Suppressor macrophage treated with lipopolysaccharide for 1 hour (primary cell): ENCODE measurements at regions not wholly inside any gene's neighbourhood (a gene's known extent, or its start where the extent isn't known, plus 50 kb on each side); places are given as distances from the start of the nearest gene placed in this dataset.

Experiments
- DNase-seq, 3 donors: peaks; one replicate each; pipeline ENCODE4 v3.0.0-alpha.2; 2020 to 2022

DNA sequence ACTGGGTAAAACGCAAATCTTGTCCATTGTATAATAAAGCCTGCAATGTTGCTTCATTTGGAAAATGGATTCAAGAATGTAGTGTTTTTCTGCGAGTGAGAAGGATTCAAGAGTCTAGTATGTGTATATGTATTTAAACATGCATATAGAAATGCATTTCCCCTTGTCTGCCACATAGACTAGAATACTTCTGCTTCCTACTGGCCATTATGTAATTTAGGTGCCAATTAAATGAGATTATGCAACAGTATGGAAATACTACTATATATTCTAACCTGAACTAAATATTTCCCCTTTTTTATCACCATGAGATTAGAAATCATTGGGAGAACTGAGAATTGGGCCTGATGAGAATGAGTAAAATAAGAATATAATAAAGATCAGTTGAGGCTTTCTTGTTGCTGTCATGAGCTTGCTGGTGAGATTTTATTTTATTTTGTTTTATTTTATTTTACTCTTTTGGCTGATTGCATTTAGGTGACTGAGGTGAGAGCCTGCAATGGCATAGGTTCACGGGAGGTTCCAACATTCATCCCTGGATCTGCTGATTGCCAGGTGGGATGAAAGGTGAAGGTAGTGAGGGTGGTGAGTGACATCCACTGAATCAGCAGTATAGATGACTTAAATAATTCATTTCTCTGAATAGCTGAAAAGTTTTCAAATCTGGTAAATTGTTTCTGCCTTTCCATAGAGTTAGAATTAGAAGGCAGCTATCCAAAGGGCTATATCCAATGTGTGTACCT, 95.6 kb upstream of the SLC4A4 start:
- peak in 1 of 3 donors; percentile 20 for DNase-seq

DNA sequence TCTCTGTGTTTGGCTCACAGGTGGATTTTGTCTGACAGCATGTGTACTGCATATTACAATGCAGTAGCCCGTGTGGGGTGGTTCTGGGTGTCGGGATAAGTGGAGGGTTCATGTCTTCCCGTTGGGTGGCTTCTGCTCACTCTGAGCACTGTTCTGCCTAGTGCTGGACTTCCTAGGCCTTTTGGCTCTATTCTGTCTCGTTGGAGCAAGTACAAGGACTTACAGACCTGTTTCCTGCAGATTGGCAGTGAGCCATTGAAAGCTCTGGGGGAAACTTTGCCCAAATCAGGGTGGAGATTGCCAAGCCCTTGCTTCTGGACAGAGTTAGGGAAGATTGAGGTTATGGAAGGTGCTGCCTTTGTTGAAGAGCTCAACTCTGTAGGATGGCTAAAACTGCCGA, 91.1 kb upstream of the SLC4A4 start:
- no peak for DNase-seq

DNA sequence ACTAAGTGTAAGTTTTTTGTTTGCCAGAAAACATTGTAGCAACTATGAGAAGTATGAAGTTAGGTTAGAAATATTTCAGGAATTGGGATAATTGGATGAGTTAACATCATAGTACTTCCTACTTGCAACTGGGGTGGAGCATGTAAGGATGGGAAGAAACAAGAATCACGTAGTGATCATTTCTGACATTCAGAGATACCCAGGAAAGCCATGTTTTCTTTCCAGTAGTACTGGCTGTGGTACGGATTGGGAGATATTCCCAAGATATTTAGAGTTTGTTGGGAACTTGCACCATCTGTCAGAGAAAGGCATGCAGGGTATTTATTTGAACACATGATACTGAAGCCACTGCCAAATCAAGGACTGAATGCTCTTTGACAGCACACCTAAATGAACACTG, 87.6 kb upstream of the SLC4A4 start:
- no peak for DNase-seq

DNA sequence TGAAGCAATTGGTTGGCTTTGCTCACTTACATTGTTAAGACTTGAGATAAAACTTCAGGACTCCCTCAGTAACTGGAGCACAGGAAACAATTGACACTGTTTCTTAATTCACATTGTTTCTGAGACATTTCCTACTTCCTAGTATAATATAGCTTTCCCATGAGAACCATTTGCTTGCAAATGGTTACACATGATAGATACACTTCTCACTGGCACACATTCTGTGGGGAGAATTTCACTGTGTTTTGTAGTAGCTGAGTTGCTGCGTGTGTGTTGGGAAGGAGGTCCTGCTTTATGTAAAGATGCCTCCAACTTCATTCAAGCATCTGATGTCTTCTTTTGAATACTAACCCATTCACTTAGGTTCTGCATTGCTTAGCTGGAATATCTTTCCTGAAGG, 85.3 kb upstream of the SLC4A4 start:
- no peak for DNase-seq

DNA sequence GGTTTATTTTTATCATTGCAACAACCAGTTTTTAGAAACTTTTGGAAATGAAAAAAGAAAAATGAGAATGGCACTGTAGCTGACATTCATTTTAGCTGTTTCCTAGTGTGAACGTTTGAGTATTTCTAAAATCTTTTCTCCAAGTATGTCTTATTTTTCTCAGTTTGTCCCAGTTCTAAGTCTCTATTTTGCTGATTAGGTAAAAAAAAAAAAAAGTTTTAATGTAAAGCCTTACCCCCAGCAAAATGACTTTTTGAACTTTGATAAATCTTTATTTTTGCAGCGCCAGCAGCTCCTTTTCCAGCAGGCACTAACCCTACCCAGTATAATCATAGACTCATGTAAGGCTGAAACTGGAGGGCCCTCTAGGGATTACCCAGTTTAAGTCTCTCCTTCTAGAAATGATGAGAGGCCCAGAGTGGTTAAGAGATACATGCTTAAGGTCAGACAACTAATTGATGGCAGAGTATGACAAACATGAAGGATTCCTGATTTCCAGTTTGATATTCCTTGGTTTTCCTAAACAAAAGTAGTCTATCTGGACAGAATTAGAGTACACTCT, 84.3 kb upstream of the SLC4A4 start:
- no peak for DNase-seq

DNA sequence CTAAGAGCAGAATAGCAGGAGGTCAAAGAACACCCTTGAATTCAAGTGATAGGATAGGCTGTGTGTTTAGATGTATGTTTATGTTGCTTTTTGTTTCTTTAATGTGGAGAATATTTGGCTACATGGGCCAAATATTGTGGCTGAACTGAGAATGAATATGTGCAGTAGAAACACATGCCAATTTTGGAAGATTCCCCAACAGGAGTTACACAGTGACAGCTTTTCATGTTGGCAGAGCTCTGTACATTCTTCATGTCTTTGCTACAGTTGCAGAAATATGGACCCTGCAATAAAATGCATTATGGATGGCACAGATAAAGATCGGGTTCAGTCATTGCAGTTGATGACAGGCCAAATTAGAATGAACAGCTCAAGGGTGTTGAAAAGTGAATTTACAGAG, 82.8 kb upstream of the SLC4A4 start:
- DNase-seq: no peak

DNA sequence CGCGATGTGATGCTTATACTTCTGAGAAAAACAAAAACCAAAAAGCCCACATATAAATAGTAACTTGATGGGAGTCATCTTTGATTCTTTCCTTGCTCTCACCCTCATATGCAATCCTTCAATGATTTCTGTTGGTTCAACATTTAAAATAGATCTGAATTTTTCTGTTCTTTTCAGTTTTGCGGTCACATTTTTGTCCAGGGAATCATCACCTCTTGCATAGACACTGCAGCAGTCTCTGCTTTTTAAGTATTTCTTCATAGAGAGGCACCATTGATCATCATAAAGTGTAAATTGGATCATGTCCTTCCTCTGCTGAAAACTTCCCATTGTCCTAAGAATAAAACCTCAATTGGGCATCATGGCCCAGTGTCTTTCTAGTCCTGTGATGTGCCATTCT, 81.1 kb upstream of the SLC4A4 start:
- no peak for DNase-seq

DNA sequence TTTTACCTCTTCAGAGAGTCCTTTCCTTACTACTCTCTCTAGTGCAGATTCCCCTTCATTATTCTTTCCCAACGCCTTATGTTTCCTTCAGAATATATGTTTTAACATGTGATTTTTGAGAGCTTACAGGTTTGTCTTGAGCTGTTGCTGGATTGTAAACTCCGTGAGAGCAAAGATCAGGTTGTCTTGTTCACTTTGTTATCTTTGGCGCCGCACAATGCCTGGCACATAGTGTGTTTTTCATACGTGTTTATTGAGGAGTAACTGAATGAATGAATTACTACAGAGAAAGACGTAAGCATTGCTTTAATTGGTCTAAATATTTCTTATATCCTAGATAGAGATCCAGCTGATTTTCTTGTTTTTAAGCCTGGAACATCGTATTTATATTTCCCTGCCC, 80.5 kb upstream of the SLC4A4 start:
- no peak for DNase-seq

DNA sequence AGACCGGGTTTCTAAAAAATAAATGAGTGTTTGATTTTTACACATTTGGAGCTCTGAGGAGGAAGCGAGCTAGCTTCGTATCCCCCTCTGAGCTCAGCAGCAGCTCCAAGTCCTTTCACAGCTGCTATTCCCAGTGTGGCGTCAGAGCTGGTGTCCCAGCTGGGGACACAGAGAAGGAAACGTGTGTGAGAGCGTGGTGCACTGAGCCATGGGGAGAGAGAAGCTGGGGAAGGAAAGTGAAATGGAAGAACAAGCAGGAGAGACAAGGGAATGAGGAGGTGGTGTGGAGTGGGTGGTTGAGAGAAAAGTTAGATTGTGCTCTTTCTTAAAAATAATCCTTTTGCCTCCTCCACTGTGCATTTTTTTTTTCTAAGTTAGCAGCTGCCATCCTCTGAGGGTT, 79.5 kb upstream of the SLC4A4 start:
- no peak for DNase-seq

DNA sequence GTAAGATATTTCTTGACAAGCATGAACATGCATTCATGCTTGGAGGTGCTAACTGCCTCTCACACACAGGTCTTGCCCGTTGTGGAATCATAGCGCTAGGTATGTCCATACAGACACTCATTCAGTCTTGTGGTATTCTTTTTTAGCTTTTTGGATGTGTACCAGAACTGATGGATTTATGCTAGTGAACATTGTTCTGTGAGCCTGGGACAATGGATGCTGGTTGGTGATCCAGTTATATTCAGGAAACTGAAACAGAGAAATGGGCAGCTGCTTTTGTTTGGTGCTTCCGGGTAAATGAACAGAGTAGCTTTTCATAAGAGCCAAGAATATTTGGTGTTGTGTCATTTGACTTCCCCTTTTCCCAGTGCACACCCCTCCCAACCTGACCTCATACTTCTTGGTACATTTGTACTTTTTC, 78.9 kb upstream of the SLC4A4 start:
- peak; percentile 78 to 88 (median 87) for DNase-seq

DNA sequence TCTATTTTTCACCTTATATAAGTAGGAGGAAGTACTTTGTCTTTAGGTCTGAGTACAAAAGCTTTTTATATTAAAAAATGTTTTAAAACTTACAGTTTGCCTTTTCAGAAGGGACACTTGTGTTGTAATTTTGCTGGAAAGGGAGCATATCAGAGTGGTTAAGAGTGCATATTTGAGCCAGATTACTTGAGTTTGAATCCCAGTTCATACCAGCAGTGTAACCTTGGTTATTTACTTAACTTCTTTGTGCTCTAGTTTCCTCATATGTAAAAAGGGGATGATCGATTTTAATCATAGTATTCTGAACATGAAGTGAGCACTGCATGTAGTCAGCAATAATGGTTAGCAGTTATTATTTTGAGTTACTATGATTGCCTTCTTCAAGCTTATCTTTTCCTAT, 78.3 kb upstream of the SLC4A4 start:
- no peak for DNase-seq

DNA sequence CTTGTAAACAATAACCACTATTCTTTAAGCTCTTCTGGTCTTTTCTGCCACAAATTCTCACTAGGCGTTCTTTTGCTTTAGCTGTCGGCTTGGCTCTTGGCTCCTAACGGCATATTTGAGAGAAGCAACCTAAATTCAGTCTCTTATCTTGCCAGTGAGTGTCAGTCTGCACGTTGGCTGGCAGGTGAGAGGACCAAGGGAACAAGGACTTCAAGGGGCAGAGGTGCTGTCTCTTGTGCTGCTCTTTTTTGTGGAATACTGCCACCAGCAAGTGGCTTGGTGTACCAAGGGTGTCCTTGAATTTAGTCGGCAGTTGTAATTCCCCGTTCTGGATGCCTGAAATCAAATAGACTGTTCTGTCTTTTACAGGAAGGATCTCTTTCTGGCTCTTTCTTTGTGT, 77.8 kb upstream of the SLC4A4 start:
- DNase-seq: no peak

DNA sequence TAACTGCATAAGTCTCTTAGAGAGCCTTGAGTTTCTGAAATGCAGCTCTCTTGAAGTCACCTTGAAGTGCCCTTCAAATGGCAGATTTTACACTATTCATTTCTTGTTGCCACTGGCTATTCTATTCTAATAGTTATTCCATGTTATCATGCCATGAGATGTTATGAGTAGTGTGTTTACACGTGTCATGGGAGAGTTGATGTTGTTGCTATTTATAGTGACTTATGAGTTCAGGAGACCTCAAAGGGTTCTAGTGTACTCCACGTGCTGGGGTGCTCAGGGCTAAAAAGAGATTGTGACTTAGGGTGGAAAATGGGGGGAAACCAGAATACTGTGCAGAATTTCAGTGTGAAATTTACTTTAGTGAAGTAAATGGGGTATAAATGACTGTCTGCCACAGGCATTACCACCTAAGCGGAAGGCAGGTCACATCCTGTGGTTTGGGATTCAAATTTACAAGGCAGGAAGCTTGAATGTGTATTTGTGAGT, 77.1 kb upstream of the SLC4A4 start:
- DNase-seq: no peak

DNA sequence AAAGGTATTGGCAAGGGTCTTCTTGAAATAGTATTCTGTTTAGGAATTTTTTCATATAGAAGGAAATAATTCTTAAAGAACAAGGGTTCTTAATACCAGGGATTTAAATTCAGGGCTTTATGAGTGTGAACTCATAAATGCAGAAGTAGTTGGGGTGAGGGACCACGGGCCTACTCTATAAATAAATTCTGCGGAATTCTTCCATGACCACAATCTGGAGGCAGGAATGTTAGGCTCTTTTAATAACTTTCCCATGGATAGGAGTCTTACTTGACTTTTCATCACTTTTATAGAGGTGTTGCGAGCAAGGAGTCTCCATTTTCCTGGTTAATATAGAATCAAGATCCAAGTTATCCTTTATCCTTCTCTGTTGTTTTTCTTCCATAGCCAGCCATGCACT, 76.7 kb upstream of the SLC4A4 start:
- DNase-seq: no peak

DNA sequence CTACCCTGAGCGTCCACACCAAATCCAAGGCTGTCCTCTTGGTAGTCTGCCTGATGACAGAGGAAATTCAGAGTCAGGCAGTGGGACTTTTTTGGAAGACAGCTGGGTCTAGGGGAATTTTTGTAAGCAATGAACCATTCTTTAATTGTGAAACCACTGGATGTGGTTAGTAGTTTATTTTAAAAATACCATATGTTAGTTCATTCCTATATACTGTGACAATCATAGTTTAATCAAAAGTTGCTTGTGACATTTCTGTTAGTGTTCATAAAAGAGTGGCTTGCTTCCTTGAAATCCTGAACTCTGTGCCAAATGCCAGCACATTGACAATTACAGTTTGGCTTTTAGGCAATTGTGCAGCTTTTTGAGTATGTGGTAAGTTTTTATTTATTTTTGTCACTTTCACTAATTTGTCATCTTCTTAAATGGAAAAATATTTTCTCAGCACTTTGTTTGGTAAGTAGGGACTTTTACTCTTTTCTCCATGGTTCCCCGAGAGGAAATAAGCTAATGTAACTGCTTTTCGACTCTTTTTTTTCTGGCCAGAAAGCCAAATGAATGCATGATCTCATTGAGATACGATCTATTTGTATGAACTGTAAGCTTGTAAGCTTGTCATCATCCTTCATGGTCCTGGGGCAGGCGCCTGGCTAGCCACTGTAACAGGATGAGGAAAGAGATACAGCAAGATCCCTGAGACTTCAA, 72.6 kb upstream of the SLC4A4 start:
- peak; percentile 56 to 78 (median 67) for DNase-seq

DNA sequence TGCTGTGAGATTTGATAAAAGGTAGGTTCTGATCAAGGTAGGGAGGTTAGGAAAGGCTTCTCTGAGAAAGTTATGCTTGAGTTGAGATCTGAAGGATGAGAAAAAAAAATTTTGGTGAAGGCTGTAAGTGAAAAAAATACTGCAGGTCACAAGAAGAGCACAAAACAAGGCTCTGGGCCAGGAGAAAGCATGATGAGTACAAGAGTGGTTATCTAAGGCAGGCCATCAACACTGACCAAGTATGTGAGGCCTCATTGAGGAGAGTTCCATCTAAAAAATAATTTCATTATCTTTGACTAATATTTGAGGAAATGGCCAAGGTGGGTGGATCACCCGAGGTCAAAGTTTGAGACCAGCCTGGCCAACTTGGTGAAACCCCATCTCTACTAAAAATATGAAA, 71.6 kb upstream of the SLC4A4 start:
- DNase-seq: no peak

DNA sequence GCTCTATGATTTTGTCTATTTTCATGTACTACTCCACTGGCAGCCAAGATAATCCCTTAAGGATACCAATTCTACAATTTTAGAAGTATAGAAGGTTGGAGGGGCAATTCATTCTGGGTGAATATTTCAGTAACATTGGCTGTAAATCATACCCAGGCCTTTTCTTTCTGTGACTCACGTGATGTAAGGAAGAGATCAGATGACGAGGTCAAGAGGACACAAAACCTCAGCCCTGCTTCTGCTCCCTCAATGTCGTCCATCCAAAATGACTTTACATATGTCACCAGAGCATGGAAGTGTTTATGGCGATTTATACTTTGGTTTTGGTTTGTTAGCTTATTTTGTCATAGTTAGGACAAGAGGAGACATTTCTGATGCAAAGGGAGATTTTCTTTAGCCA, 70.7 kb upstream of the SLC4A4 start:
- DNase-seq: no peak

DNA sequence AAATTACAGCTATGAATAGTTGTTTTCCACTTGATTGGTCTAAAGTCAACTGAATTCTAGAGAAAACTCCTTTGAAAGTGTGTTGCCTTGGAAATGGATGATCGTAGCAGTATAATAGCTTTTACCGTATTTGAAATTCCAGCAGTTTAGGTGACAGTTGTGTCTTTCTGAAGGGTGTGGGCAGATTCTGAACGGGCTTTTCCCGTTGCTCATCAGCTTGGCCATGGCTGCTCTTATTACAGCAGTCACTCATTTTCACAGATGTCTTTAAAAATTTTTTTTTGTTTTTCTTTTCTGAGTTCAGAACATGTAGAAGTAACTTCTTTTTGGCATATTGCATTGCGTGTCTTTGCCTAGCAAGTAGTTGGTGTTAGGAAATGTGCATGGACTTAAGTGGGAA, 69.6 kb upstream of the SLC4A4 start:
- no peak for DNase-seq

DNA sequence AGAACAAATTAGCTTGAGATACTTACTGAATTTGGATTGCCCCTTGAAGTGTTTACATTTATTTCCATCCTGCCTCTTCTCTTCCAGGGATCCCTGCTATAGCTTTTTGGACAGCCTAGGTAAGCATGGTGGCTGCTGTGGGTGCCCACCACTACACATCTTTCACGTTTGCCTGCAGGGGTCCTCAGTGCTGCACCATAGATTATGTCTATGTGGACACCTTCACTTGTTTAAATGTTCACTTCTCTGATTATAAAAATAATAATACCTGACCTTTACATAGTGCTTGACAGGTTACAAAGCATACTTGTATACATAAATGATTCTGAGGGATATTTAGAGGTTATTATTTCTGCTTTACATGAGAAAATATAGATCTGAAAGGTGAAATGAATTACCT, 67.9 kb upstream of the SLC4A4 start:
- DNase-seq: peak in 2 of 3 donors; percentile 25 to 49

DNA sequence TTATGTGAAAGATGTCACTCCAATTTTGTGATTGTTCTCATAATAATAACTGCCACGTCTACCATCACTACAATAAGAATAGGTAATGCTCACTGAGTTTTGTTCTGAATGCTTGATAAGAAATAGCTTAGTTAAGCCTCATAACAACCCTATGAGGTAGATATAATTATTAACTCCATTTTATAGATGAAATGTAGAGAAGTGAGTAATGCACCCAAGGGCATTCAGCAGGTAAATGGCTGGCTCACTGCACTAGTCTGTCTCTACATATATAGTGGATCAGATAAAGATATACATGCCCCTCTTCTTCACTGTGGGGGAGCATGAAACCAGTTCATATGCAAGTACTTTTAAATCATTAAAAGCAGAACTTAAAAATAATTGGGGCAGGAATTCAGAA, 65.8 kb upstream of the SLC4A4 start:
- DNase-seq: no peak

DNA sequence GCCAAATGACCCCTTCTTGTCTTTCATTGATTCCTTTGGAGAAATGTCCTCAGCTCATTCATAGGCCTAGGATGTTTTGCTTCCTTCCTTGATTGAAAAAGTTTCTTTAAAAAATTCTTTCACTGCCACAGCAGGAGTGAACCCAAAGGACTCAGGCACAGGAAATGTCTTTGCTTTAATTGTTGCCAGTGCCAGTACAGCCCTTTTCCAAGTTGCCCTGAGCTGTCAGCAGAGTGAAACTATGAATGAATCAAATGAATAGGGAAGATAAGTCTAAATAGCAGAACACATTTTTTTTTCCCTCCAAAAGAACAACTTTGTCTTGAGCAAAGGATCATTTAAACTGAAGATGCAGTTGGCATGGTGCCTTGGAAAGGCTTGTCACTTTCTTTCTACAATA, 63.8 kb upstream of the SLC4A4 start:
- no peak for DNase-seq

DNA sequence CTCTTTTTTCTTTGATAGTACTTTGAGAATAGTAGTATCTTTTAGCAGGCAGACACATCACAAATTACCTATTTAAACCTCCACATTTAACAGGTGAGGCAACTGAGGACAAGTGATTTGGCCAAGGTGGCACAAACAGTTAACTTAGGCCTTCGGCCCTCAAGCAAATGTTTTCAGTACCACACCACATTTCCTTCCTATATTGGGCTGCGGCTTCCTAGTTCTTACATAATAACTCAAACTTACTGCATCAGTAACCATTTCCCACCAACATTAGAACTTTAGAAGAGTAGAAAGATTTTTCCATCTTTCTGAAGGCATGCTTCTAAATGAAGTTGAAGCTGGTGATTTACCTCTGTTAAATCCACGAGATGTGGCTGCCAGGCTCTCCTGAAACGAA, 63.2 kb upstream of the SLC4A4 start:
- DNase-seq: no peak

DNA sequence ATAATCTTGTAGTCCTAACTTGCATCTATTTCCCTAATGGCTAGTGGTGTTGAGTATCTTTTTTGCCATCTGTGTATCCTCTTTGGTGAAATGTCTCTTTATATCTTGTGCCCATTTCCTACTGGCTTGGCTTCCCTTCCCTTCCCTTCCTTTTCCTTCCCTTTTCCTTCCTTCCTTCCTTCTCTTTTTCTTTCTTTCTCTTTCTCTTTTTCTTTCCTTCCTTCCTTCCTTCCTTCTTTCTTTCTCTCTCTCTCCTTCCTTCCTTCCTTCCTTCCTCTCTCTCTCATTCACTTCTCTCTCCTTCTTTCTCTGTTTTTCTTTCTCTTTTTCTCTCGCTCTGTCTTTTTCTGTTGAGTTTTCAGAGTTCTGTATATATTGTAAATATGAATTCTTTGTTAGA, 61.5 kb upstream of the SLC4A4 start:
- DNase-seq: no peak

DNA sequence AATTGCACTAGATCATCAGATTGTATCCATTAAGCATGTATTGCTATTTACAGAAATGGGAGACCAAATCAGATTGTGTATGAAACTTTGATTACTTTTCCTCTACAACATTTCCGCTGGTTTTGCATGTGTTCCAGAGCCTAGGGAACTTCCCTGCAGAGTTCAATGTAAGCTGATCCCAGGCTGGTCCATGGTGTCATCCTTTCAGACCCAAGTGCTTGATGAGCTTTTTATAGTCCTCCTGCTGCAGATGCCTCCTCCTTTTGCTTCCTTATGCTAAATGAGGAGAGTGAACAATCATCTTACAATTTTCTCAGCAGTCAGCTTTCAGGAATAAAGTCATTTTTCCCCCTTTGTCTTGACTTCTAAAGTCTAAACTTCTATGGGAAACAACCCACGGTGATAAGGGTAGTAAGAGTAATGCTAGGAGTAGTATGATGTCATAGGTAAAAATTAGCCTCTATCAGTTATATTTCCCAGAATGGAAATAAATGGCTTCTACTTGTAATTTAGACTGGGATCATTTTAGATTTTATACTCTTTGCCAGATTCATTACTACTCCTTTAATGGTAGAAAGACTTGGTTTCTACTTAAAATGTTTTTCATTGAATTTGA, 55.1 kb upstream of the SLC4A4 start:
- DNase-seq: no peak
